ENCODE measurements at regions not wholly inside any gene's neighbourhood (a gene's known extent, or its start where the extent isn't known, plus 50 kb on each side); places are given as distances from the start of the nearest gene placed in this dataset.

DNA sequence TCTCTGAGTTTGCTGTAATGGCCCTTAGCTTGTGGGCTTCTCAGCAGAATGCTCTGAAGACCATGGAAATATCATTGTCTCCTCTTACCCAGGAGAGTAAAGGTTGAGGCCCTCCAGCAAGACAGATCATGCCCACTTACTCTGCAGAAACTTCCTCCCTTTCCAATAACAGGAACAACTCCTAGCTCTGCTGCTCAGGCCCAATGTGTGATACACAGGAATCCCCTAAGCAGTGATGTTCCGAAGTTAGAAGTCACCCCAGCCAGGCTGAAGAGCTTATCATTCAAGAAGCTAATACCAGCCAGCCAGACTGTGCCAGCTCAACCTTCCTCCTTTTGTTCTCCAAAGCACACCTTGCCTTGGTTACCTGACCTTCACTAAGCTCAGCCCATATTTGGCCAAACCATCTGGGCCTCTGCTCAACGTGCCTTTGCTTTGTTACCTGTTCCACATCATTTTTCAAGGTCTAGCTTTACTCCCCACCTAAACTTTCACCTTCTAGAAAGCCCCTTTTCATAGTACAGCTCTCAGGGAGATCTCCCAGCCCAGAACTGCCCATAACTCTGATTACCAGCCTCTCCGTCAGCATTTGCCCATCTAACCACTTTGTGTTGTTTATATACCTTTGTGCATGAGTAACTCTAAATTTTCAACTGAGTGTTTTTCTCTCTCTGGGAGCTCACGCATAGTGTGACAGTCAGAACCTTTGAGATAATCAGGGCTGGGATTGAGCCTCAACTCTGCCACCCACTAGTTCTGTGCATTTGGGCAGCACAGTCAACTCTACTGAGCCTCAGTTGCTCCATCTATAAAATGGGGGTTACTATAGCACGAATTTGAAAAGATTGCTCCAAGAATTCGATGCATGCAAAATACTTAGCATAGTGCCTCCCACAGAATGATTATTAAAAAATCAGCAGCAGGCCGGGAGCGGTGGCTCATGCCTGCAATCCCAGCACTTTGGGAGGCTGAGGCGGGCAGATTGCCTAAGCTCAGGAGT, 107.6 kb upstream of the CPEB4 start:
- Histone ChIP-seq H3K4me3 (ENCODE audit: low read length) (no peak overlapping the region), H3K9me3 (ENCODE audit: control insufficient read depth, insufficient read depth, low read length) (no peaks in the 10 kb centered on the region), H3K27me3 (ENCODE audit: control insufficient read depth, insufficient read depth, low read length) (no peaks in the 10 kb centered on the region), H3K36me3 (ENCODE audit: control insufficient read depth, insufficient read depth, low read length) (no peaks in the 10 kb centered on the region), H3K27ac (ENCODE audit: low read length) (no peak overlapping the region), H3K4me1 (ENCODE audit: control insufficient read depth, insufficient read depth, low read length) (peaks cover 10% of the 10 kb centered on the region)
- WGBS (ENCODE audit: insufficient coverage): 92% methylated on average over 9 of the region's 9 CpGs
- no peaks in the 10 kb centered on the region for H3K36me3 Mint-ChIP-seq
- no peaks in the 10 kb centered on the region for H3K9me3 Mint-ChIP-seq
- H3K4me1 Mint-ChIP-seq: peaks cover 10 to 13% of the 10 kb centered on the region in 2 donors
- DNase-seq (no peak), ATAC-seq (no peak)
- H3K4me3 Mint-ChIP-seq: no peak overlapping the region
- intact Hi-C loops (cut with micrococcal nuclease): no loop called here
- H3K27me3 Mint-ChIP-seq (ENCODE audit: low read depth in 2 of 2): peaks cover 4 to 16% of the 10 kb centered on the region in 2 donors
- no peak for TF ChIP-seq CTCF (IDR thresholded peaks at IDR 0.05)
- H3K27ac Mint-ChIP-seq: no peak overlapping the region

DNA sequence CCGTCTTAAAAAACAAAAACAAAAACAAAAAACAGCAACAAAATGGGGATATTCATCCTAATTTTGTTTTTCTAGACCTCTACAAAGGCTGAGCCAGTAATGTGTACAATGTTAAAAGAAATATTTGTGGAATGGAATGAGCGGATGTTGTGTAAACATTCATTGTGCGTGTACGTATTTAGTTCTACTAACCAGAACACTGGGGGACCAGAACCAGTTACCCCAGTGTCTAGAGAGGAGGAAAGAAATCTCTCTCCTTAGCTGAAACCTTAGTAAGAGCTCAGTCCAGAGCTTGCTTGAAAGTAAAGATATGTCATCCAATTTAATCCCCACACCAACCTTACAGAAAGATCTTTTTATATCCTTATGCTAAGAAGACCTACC, 106.7 kb upstream of the CPEB4 start:
- peak overlapping the region; percentile 26 for H3K4me3 Mint-ChIP-seq
- H3K36me3 Mint-ChIP-seq: no peaks in the 10 kb centered on the region
- Histone ChIP-seq H3K4me3 (ENCODE audit: low read length) (no peak overlapping the region), H3K9me3 (ENCODE audit: control insufficient read depth, insufficient read depth, low read length) (no peaks in the 10 kb centered on the region), H3K27me3 (ENCODE audit: control insufficient read depth, insufficient read depth, low read length) (no peaks in the 10 kb centered on the region), H3K4me1 (ENCODE audit: control insufficient read depth, insufficient read depth, low read length) (peaks cover 16% of the 10 kb centered on the region), H3K36me3 (ENCODE audit: control insufficient read depth, insufficient read depth, low read length) (no peaks in the 10 kb centered on the region), H3K27ac (ENCODE audit: low read length) (peak overlapping the region; percentile 42)
- peaks cover 4 to 14% of the 10 kb centered on the region in 2 donors for H3K27me3 Mint-ChIP-seq (ENCODE audit: low read depth in 2 of 2)
- DNase-seq (no peak), ATAC-seq (no peak)
- WGBS (ENCODE audit: insufficient coverage): 82% methylated on average over 4 of the region's 4 CpGs
- intact Hi-C loops (cut with micrococcal nuclease): no loop called here
- peaks cover 10 to 13% of the 10 kb centered on the region in 2 donors for H3K4me1 Mint-ChIP-seq
- no peak for TF ChIP-seq CTCF (IDR thresholded peaks at IDR 0.05)
- H3K27ac Mint-ChIP-seq: peak overlapping the region; percentile 2 to 56
- no peaks in the 10 kb centered on the region for H3K9me3 Mint-ChIP-seq

DNA sequence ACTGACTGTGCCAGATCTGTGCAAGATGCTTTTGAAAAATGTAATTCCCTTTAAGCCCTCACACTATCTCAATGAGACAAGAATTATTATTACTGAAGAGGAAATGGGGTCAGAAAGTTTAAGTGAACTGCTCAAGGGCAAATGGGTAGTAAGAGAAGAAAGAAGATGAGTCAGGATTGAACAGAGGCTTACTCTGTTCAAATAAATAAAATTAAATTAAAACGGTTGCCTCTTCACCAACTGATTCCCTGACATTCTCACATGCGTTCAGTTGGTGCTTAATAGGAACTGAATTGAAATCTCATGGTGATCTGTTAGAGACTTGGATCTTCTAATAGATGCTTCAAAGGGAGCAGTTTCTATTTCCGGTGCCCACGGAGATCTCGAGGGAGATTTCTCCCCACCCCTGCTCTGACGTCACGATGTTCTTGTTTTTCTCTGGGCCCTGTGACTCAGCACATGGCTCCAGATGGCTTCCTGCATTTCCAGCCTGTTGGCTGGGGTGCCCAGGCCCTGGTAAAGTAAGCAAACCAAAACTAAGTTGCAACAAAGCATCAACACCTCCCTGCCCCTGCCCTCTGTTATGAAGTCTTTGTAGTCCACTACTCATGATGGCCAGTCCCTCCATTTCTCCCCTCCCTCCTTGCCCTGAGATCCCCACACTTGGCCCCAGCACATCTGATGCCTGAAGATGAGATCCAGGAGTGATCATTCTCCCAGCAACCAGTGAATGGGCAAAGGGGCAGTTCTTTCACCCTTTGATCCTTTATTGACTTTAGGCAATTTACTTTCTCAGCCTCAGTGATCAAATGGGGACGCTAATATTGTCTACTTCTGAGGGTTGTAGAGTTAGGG, 106.1 kb upstream of the CPEB4 start:
- no peaks in the 10 kb centered on the region for H3K36me3 Mint-ChIP-seq
- no peaks in the 10 kb centered on the region for H3K9me3 ChIP-seq (ENCODE audit: control insufficient read depth, insufficient read depth, low read length)
- H3K4me1 ChIP-seq (ENCODE audit: control insufficient read depth, insufficient read depth, low read length): peaks cover 21% of the 10 kb centered on the region
- DNase-seq: peak; percentile 23 to 79
- WGBS (ENCODE audit: insufficient coverage): 19% methylated on average over 8 of the region's 8 CpGs
- H3K27me3 Mint-ChIP-seq (ENCODE audit: low read depth in 2 of 2): peaks cover 4 to 9% of the 10 kb centered on the region in 2 donors
- no peak for TF ChIP-seq CTCF (IDR thresholded peaks at IDR 0.05)
- peak overlapping the region; percentile 42 for H3K27ac ChIP-seq (ENCODE audit: low read length)
- H3K9me3 Mint-ChIP-seq: no peaks in the 10 kb centered on the region
- H3K27me3 ChIP-seq (ENCODE audit: control insufficient read depth, insufficient read depth, low read length): no peaks in the 10 kb centered on the region
- peak overlapping the region; percentile 2 to 56 for H3K27ac Mint-ChIP-seq
- peak; percentile 73 to 82 (median 81) for ATAC-seq
- H3K4me3 ChIP-seq (ENCODE audit: low read length): no peak overlapping the region
- no peaks in the 10 kb centered on the region for H3K36me3 ChIP-seq (ENCODE audit: control insufficient read depth, insufficient read depth, low read length)
- peaks cover 10 to 13% of the 10 kb centered on the region in 2 donors for H3K4me1 Mint-ChIP-seq
- H3K4me3 Mint-ChIP-seq: peak overlapping the region; percentile 26
- intact Hi-C loops (cut with micrococcal nuclease): no loop called here
